Transverse colon (tissue), 4 donors: ENCODE measurements at regions not wholly inside any gene's neighbourhood (a gene's known extent, or its start where the extent isn't known, plus 50 kb on each side); places are given as distances from the start of the nearest gene placed in this dataset.
"Not testable (repeated sequence)": the region's sequence is repeated elsewhere in the genome, so short reads cannot be mapped to it uniquely, and the experiment has no call there.

Source experiments
- DNase-seq: peaks from one replicate; pipeline ENCODE4 v3.0.0-alpha.2; 2019
- H3K27ac ChIP-seq, 4 donors: fragments of 200-600 bp; sonication (generic); 2 replicates each; pipeline ENCODE4 v1.5.1; 2016 to 2018; ENCODE audit warnings: inconsistent platforms in 4 of 4
- H3K27me3 ChIP-seq: fragments of 200-600 bp; sonication (generic); 2 replicates; pipeline ENCODE4 v1.5.1; 2017; ENCODE audit warnings: inconsistent platforms
- H3K36me3 ChIP-seq, 4 donors: fragments of 200-600 bp; sonication (generic); 2 replicates each; pipeline ENCODE4 v1.5.1; 2017 to 2019; ENCODE audit warnings: inconsistent platforms in 4 of 4
- H3K4me1 ChIP-seq, 4 donors: fragments of 200-600 bp; sonication (generic); 2 replicates each; pipeline ENCODE4 v1.5.1; 2017 to 2020; ENCODE audit warnings: inconsistent platforms in 4 of 4
- H3K4me3 ChIP-seq, 4 donors: fragments of 200-600 bp; sonication (generic); 1 replicate in 1 of 4; 2 replicates in 3 of 4; pipeline versions ENCODE4 v1.5.1 to v1.6.1; 2017 to 2019; ENCODE audit warnings: inconsistent platforms in 4 of 4
- H3K9me3 ChIP-seq, 2 donors: fragments of 200-600 bp; sonication (generic); 2 replicates each; pipeline ENCODE4 v1.5.1; 2017 to 2019; ENCODE audit warnings: inconsistent platforms in 2 of 2
- EP300 ChIP-seq: sonication (generic); formaldehyde crosslinking; IDR thresholded peaks from one replicate; pipeline ENCODE4 v1.6.1; 2017; ENCODE audit warnings: antibody characterized with exemption, low read depth
- POLR2A ChIP-seq: fragments of 450-650 bp; IDR thresholded peaks from one replicate; pipeline ENCODE4 v1.6.1; 2016; ENCODE audit warnings: antibody characterized with exemption, mild to moderate bottlenecking, moderate library complexity
- POLR2AphosphoS5 ChIP-seq, 3 donors: sonication (generic); formaldehyde crosslinking; IDR thresholded peaks; one replicate each; pipeline ENCODE4 v1.6.1; 2016; ENCODE audit warnings: antibody characterized with exemption in 3 of 3
- WGBS, 2 donors: methylation state at CpG; one replicate each; pipeline ENCODE4 v1.1.5; 2018; ENCODE audit warnings: low coverage in 1 of 2; 5-methylcytosine and 5-hydroxymethylcytosine counted together
- in situ Hi-C, 4 donors: fragments of 200-750 bp; cut with MboI; loops; one replicate each; pipeline versions ENCODE4 v1.15.0 to v1.15.1; 2017; ENCODE audit warnings: low sequenced_read_pairs in 3 of 4, low pct_ligation_motif_present in 1 of 4, low pct_unique_long_range_greater_than_20kb in 1 of 4
- intact Hi-C: fragments of 100-400 bp; cut with DNase I; formaldehyde crosslinking; loops from one replicate; pipeline ENCODE4 v1.15.1; 2023; ENCODE audit warnings: low total_unique reads
- TF ChIP-seq, protein P1 (sequence below), 5 experiments: fragments of 200-600 bp in 3 of 5; fragments of 450-650 bp in 2 of 5; sonication (generic) in 3 of 5; IDR thresholded peaks; 1 replicate in 2 of 5; 2 replicates in 3 of 5; pipeline ENCODE4 v1.5.1; 2016 to 2017; ENCODE audit warnings: antibody characterized with exemption in 5 of 5, inconsistent platforms in 3 of 5, mild to moderate bottlenecking in 2 of 5, moderate library complexity in 1 of 5

DNA sequence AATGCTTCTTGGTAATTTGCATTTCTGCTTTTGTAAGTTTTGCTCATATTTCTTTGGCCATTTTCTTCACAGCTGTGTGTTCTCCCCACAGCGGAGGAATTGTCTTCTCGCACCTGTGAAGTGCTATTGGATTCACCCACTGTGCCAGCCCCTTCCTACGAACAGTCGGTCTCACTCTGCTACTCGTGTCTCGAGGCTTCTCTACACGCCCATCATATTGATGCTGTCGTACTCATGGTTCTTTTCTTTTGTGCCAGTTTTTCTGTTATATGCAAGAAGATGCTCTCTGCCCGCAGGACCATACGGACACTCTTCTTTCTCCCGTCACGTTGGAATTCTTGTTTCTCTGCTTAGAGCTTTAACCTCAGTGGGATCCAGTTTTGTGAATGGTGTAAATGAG lies 200.3 kb downstream of the DLL1 start:
- no peaks in the 10 kb centered on the region for H3K36me3 ChIP-seq
- no peak for TF ChIP-seq EP300
- TF ChIP-seq POLR2A = no peak
- TF ChIP-seq POLR2AphosphoS5 (IDR thresholded peaks at IDR 0.05) = no peak
- TF ChIP-seq, protein P1, sequence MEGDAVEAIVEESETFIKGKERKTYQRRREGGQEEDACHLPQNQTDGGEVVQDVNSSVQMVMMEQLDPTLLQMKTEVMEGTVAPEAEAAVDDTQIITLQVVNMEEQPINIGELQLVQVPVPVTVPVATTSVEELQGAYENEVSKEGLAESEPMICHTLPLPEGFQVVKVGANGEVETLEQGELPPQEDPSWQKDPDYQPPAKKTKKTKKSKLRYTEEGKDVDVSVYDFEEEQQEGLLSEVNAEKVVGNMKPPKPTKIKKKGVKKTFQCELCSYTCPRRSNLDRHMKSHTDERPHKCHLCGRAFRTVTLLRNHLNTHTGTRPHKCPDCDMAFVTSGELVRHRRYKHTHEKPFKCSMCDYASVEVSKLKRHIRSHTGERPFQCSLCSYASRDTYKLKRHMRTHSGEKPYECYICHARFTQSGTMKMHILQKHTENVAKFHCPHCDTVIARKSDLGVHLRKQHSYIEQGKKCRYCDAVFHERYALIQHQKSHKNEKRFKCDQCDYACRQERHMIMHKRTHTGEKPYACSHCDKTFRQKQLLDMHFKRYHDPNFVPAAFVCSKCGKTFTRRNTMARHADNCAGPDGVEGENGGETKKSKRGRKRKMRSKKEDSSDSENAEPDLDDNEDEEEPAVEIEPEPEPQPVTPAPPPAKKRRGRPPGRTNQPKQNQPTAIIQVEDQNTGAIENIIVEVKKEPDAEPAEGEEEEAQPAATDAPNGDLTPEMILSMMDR (IDR thresholded peaks at IDR 0.05) = no peak
- no peak overlapping the region for H3K4me3 ChIP-seq
- 89 to 93% methylated on average over 11 to 12 of the region's 12 CpGs for WGBS, 2 donors
- H3K4me1 ChIP-seq = peaks cover 0 to 22% (median 0%) of the 10 kb centered on the region in 4 donors
- no peaks in the 10 kb centered on the region for H3K9me3 ChIP-seq
- no peaks in the 10 kb centered on the region for H3K27me3 ChIP-seq
- intact Hi-C loops (no loop called here), in situ Hi-C loops (no loop called here)
- DNase-seq = no peak
- no peak overlapping the region for H3K27ac ChIP-seq

DNA sequence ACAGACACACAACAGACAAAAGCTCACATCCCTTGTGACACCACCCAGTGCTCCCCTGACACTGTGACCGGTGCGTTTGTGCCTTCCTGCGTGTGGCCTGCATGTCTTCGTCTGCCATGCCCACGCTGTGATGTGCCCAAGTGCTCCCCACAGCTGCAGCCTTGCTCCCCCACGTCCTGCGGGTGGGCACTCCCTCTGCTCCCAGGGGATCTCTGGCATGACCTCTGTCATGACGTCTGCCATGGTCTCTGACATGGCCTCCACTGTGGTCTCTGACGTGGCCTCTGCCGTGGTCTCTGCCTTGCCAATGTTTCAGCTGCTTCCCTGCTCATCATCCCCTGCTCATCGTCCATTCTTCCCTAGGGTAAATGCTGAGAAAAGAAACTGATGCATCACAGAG lies 200.9 kb downstream of the DLL1 start:
- TF ChIP-seq POLR2A (no peak), EP300 (no peak), POLR2AphosphoS5 (IDR thresholded peaks at IDR 0.05) (no peak)
- TF ChIP-seq, protein P1 (IDR thresholded peaks at IDR 0.05) = no peak
- H3K36me3 ChIP-seq = no peaks in the 10 kb centered on the region
- in situ Hi-C loops (no loop called here), intact Hi-C loops (no loop called here)
- no peaks in the 10 kb centered on the region for H3K27me3 ChIP-seq
- H3K4me1 ChIP-seq = peaks cover 0 to 22% (median 0%) of the 10 kb centered on the region in 4 donors
- DNase-seq = peak; percentile 6
- 72% methylated on average over 11 of the region's 11 CpGs; no CpG with 5 or more reads in 1 of the 2 donors for WGBS, 2 donors
- no peak overlapping the region for H3K4me3 ChIP-seq
- no peaks in the 10 kb centered on the region for H3K9me3 ChIP-seq
- no peak overlapping the region for H3K27ac ChIP-seq

DNA sequence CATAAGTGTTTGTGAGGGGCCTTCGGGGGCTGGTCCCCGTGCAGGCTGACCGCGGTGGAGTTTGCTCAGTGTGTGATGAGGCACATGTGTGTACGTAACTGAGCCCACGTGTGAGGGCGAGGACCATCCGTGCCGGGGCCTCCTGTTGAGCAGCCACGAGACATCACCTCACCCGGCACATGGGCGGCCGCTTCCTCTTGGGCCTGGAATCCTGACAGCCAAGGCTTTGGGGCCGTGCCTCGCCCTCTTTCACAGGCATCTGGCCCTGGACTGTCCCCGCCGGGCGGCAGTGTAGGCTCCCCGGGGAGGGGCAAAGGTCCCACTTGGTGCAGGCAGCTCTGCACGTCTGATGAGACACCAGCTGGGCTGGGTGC lies 202.3 kb downstream of the DLL1 start:
- Histone ChIP-seq H3K27me3 (no peaks in the 10 kb centered on the region), H3K4me1 (peaks cover 0 to 22% (median 0%) of the 10 kb centered on the region in 4 donors), H3K27ac (peak overlapping the region in 2 of 4 donors; percentile 15 to 37), H3K9me3 (no peaks in the 10 kb centered on the region), H3K36me3 (no peaks in the 10 kb centered on the region), H3K4me3 (no peak overlapping the region)
- TF ChIP-seq POLR2AphosphoS5 (IDR thresholded peaks at IDR 0.05) (no peak), EP300 (no peak), POLR2A (no peak)
- TF ChIP-seq, protein P1 (IDR thresholded peaks at IDR 0.05) = no peak
- WGBS, 2 donors = 74% methylated on average over 20 of the region's 20 CpGs; no CpG with 5 or more reads in 1 of the 2 donors
- in situ Hi-C loops (no loop called here), intact Hi-C loops (no loop called here)
- DNase-seq = peak; percentile 22

DNA sequence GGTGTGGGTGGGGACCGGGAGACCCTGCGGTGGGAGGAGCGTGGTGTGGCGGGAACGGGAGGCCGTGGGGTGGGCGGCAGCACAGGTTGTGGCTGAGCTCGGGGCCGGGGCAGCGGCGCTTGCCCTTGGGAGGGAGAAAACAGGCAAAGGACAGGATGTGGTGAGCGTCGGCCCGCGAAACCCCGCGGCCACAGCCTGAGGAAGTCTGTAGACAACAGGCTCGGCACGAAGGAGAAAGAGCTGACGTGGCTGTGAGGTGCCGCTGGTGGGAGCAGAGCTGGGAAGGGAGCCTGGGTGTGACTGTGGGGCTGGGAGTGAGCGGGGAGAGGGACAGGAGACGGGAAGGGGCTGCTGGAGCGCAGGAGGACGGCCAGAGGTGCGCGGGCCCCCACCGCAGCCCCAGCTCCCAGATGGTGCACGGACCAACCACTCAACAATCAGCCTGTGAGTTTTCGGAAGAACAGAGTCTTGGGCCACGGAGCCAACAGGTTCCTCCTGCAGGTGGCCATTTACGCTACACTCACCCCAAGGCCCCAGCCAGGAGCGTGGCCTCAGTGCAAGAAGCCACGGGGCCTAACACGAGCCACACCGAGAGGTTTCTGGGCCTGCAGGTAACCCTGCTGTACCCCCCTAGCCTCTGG lies 202.8 kb downstream of the DLL1 start:
- 79 to 80% methylated on average over 9 to 36 of the region's 36 CpGs for WGBS, 2 donors
- DNase-seq = peak; percentile 55
- peaks cover 0 to 22% (median 0%) of the 10 kb centered on the region in 4 donors for H3K4me1 ChIP-seq
- intact Hi-C loops = no loop called here
- H3K27ac ChIP-seq = peak overlapping the region in 2 of 4 donors; percentile 15 to 37
- H3K9me3 ChIP-seq = no peaks in the 10 kb centered on the region
- TF ChIP-seq POLR2A (peak; percentile 19), EP300 (no peak), POLR2AphosphoS5 (IDR thresholded peaks at IDR 0.05) (no peak)
- TF ChIP-seq, protein P1 (IDR thresholded peaks at IDR 0.05) = no peak
- in situ Hi-C loops = no loop called here
- H3K4me3 ChIP-seq = peak overlapping the region in 1 of 4 donors; percentile 30
- H3K36me3 ChIP-seq = no peaks in the 10 kb centered on the region
- H3K27me3 ChIP-seq = no peaks in the 10 kb centered on the region

DNA sequence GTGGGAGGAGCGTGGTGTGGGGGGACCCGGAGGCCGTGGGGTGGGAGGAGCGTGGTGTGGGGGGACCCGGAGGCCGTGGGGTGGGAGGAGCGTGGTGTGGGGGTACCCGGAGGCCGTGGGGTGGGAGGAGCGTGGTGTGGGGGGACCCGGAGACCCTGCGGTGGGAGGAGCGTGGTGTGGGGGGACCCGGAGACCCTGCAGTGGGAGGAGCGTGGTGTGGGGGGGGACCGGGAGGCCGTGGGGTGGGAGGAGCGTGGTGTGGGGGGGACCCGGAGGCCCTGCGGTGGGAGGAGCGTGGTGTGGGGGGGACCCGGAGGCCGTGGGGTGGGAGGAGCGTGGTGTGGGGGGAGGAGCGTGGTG lies 203.5 kb downstream of the DLL1 start:
- WGBS, 2 donors = 92% methylated on average over 4 of the region's 25 CpGs; no CpG with 5 or more reads in 1 of the 2 donors
- peak overlapping the region in 1 of 4 donors; percentile 85 for H3K27ac ChIP-seq
- DNase-seq, H3K9me3 ChIP-seq, H3K36me3 ChIP-seq, H3K4me3 ChIP-seq, intact Hi-C loops, in situ Hi-C loops, H3K27me3 ChIP-seq: not testable (repeated sequence)
- H3K4me1 ChIP-seq = peaks cover 0 to 22% (median 0%) of the 10 kb centered on the region in 4 donors
